ENCODE measurements at regions not wholly inside any gene's neighbourhood (a gene's known extent, or its start where the extent isn't known, plus 50 kb on each side); places are given as distances from the start of the nearest gene placed in this dataset.

DNA sequence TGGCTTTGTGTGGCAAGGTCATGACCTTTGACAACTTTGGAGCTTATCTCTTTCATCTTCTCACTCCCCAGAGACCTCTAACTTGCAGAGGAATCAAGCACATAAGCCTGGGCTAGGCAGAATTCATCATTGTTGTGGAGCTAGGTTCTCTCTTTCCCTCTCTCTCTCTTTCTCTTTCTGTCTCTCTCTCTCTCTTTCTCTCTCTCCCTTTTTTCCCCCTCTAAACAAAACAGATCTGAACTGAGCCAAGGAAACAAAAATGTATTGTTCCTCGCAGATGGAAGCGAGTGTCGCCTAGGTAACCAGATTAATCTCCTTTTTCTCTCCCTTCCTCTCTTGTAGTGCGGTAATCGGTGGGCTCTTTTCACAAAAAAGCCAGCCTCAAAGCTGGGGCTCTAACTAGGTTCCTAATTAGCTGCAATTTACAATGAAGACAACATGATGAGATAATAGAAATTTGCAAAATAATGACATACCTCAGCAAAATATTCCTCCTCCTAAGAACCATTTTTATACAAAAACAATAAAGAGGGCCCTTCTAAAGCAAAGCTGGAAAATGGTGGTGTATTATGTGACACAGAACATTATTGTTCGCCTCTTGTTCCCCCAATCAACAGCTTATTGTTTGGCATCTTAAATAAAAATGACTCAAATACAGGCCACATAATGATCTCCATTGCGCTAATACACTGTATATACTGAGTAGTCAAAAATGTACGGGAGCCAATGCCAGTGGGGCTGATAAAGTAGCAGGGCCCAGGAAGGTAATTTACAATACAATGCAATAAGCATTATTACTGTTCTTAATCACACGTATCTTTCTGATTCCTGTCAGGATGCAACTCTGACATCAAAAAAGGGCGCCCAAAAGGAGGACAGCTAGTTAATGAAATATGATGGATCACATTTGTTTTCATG is 65.7 kb upstream of the SOX5 start:
- H3K4me3 ChIP-seq: no peak overlapping the region
- DNase-seq: peak; percentile 12 to 55

DNA sequence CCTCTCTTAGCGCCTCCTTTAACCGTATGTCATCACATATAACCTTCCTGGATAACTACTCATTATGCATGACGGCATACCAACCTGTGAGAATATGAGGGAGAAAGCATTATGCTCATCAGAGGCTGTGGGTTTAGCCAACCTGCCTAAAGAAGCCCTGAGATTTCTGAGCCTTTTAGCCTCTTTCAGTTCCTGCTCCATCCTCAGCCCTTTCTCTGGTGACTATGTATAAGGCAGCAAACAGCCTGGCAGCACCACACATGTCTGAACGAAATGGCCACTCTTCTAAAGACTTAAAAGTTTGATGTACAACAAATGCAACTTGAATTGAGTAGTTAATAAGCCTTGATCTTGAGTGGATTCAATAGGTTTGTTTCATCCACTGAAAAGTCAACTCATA is 64.8 kb upstream of the SOX5 start:
- Histone ChIP-seq H3K27ac (no peak overlapping the region), H3K27me3 (no peaks in the 10 kb centered on the region), H3K9me3 (replicated peaks) (no peaks in the 10 kb centered on the region), H3K4me3 (no peak overlapping the region), H3K36me3 (no peaks in the 10 kb centered on the region), H3K4me1 (no peaks in the 10 kb centered on the region; the same call in 1 of the 2 replicates)
- no peak for DNase-seq

More for the DNA sequence above, 65.7 kb upstream of the SOX5 start:
- Histone ChIP-seq H3K36me3 (no peaks in the 10 kb centered on the region), H3K27ac (no peak overlapping the region), H3K27me3 (no peaks in the 10 kb centered on the region), H3K4me1 (no peaks in the 10 kb centered on the region; the same call in 1 of the 2 replicates), H3K9me3 (replicated peaks) (no peaks in the 10 kb centered on the region)

DNA sequence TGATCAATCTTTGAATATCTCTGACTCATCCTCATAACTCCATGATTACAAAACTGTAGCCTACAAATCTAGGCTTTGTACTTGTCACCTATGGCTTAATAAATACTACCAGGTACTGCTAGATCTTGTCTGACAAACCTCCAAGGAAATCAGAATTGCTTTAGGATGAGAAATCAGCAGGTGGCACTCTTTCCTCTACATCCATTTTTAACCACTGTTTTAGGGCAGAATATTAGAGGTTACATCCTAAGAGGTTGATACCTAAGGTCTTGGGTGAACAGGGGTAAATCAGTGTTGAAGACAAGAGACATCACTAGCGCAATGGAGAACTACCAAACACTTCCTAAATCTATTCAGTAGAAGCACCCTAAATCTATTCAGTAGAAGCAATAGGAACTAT is 63.1 kb upstream of the SOX5 start:
- H3K36me3 ChIP-seq: no peaks in the 10 kb centered on the region
- no peak overlapping the region for H3K4me3 ChIP-seq
- no peaks in the 10 kb centered on the region for H3K27me3 ChIP-seq
- no peaks in the 10 kb centered on the region; the same call in 1 of the 2 replicates for H3K4me1 ChIP-seq
- no peak overlapping the region for H3K27ac ChIP-seq
- DNase-seq: no peak
- H3K9me3 ChIP-seq (replicated peaks): no peaks in the 10 kb centered on the region

DNA sequence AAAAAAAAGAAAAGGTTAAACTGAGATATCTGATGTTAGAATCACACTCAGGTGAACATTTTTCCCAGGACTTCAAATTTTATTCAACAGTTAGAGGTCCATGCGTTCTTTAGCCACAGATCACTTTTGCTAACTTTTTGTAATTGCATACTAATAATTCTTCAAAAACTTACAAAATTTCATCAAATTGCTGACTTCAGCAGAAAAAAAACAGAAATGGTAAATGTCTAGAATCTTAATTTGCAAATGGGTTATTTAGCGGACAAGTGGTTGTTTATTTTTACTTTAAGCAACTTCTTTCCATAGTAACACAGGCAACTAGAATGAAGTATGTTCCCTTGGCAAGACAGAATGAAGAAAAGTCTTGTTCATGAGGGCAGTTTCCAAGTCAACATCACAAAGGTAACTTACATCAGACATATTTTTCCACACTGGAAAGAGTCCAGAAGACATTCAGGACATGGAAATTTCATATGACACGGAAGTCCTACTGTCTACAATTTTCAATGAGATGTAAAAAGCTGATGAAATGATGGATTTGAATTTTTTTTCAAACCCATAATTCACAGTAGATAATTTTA is 62.5 kb upstream of the SOX5 start:
- H3K36me3 ChIP-seq: no peaks in the 10 kb centered on the region

DNA sequence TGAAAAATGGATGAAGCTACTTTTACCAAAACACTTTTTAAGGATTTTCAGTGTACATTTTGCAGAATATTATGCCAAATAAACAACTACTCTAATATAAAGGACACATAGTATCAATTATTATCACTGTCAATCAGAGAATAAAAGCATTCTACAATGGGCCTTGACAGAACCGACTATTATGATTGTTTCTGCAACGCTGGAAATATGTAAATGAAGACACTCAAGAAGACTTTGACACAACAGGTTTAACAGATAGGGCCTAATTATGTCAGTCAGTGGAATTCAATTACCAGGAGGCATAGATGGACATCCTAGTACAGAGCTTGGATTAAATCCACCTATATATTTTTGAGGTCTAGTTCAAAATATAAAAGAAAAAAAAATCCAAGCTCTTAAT is 58.7 kb upstream of the SOX5 start:
- Histone ChIP-seq H3K36me3 (no peaks in the 10 kb centered on the region), H3K4me3 (no peak overlapping the region), H3K4me1 (no peaks in the 10 kb centered on the region), H3K27ac (no peak overlapping the region), H3K9me3 (replicated peaks) (no peaks in the 10 kb centered on the region), H3K27me3 (no peaks in the 10 kb centered on the region)
- DNase-seq: no peak

More for the DNA sequence above, 62.5 kb upstream of the SOX5 start:
- Histone ChIP-seq H3K27me3 (no peaks in the 10 kb centered on the region), H3K4me3 (no peak overlapping the region), H3K4me1 (no peaks in the 10 kb centered on the region; the same call in 1 of the 2 replicates), H3K9me3 (replicated peaks) (no peaks in the 10 kb centered on the region), H3K27ac (no peak overlapping the region)
- no peak for DNase-seq
